GM19455 (cell line): ENCODE measurements at regions not wholly inside any gene's neighbourhood (a gene's known extent, or its start where the extent isn't known, plus 50 kb on each side); places are given as distances from the start of the nearest gene placed in this dataset.
A peak's percentile ranks its signal among the peaks of the same experiment; 100 is the strongest.

ENCODE experiments used
- ATAC-seq: cut with Tn5 transposase; IDR thresholded peaks from one replicate; pipeline ENCODE4 v1.9.1; 2021; ENCODE audit not compliant: unreplicated experiment

DNA sequence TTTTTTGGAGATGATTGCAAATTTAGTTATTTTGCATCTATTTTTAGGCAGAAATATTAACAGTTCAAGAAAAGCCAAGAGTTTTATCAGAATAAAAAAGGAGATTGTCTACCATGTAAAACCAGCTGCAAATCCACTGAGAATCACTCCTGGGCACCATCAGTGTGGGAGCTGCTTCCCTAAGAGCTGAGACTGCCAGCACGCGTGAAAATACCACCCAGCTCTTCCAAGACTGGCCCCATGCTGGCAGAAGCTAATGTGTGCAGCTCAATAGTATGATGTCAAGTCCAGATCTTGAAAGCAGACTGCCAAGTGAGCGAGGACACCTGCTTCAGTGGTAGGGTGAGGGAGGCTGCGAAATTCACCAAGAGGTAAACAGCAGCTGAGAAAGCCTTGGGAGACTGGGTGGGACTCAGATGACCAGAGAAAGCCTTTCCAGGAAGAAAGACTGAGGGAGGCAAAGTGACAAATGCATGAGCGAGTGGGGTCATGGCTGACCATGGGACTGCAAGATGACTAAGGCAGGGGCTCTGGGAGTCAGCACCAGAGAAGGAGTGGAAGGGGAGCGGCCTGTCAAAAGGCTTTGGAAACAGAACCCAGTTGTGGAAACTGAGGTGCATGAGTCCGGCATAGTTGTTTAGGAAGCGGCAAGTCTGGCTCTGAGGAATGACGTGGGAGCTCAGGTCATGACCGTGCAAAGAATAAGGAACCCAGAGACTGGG, 200.9 kb downstream of the GADD45G start:
- ATAC-seq, result no peak

GRCh38 chr9:89806371-89807100, 201.7 kb downstream of the GADD45G start:
- ATAC-seq, result no peak

DNA sequence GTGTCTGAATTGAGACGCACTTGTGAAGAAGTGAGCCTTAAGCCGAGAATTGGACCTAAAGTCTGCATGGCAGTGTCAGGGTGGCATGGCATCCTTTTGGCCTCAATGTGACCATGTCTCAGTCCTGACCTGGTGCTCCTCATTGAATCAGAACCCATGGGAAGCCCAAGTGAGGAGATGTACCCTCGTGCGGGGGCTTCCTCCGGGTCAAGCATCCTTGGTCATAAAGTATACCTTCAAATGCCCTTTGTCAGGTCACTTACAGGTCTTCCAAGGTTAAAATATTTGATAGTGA, 202.2 kb downstream of the GADD45G start:
- ATAC-seq, result no peak

GRCh38 chr9:89807682-89808075, 202.9 kb downstream of the GADD45G start:
- ATAC-seq, result no peak

GRCh38 chr9:89808076-89808755, 203.4 kb downstream of the GADD45G start:
- ATAC-seq, result no peak

DNA sequence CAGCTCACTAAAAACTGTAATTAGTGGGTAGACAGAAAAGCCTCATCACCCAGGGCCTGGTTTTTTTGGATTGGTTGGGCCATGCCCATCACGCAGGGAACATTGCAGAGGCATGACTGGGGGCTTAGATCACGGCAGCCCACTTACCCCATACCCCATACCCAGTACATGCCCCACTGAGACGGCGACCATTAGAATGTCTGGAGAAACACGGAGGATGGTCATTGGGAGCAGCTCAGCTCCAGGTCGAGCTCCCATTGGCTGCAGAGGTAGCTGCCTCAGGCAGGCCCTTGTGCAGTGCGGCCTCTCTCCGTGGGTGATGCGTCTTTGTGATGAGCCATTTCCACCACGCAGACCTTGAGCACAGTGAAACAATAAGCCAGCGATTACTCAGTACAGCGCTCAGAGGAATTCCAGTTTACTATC, 204.0 kb downstream of the GADD45G start:
- no peak for ATAC-seq

- no peak for ATAC-seq
These were observed 205.6 kb downstream of the GADD45G start for GRCh38 chr9:89810431-89810830.

DNA sequence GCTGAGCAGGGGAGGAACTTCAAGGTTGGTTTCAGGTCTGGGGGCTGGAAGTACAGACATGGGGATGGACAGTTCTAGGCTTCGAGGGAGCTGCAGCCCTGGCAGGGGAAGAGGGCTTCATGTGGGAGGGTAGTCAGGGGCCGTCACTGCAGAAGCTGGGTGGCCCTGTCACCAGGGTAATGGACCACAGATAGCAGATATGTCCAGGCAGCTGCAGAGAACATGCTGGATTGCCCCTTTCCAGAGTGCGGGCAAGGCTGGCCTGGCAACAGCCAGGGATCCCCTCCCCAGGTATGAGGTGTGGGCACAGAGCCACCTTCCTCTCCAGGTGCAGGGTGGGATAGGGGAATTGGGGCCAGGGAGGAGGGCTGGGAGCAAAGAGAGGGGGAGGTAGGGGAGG, 206.5 kb downstream of the GADD45G start:
- no peak for ATAC-seq

- no peak for ATAC-seq
These were observed 207.2 kb downstream of the GADD45G start for GRCh38 chr9:89811886-89812450.

- ATAC-seq, result no peak
These were observed 207.9 kb downstream of the GADD45G start for GRCh38 chr9:89812556-89813181.

- ATAC-seq, result no peak
These were observed 208.7 kb downstream of the GADD45G start for GRCh38 chr9:89813482-89813881.

DNA sequence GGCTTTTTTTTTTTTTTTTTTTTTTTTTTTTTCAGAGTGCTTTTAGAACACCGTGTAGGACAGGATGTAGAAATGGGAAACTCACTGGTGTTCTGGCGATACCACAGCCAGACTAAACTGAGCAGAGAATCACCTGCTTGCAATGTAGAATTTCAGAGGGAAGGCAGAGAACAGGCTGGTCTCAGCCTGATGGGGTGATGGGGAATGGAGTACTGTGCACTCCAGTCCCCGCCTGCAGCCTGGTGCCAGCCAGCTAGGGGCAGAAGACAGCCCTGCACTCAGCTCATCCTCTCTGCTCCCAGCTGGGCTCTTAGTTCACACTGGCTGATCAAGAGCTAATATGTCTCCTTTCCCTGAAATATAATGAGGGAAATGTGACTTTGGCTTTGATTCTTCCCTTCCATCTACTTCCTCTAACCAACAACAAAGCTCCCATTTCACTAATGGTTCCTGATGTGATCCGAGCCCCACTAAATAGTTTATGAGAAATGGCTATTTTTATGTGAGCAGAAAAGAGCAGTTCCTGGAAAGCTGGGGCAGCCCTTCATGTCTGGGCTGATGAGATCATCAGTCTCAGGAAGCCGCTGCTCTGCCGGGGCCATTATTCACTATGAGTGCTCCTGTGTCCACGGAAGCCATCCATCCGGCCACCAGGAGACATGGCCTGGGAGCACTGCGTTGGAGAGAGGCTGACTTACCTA, 209.7 kb downstream of the GADD45G start:
- no peak for ATAC-seq

GRCh38 chr9:89815061-89815902, 210.5 kb downstream of the GADD45G start:
- ATAC-seq, result peak; percentile 33

DNA sequence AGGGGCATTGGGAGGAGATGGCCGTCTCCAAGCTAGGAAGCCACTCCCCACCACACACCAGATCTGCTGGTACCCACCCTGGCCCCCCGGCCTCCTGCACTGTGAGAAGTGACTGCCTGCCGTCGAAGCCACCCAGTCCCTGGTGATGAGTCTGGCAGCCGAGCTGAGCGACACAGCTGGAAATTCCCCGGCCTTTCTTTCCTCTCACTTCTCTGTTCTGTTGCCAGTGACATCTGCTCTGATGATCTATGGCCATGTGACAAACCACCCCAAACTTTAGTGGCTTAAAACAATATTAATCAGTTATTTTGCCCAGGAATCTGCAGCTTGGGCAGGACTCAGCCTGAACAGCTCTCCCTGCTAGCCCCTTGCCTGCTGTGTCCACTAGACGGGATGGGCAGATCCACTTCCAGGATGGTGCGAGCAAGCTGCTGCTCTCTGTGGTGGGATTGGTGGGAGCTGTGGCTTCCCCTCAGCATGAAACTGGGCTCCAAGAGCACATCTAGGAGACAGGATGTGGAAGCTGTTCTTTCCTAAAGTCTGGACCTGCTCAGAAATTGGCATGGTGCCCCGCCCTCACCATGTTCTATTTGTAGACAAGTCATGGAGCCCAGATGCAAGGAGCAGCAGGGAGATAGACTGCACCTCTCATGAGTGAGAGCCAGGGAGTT, 211.2 kb downstream of the GADD45G start:
- peak; percentile 86 for ATAC-seq

- ATAC-seq, result no peak
These were observed 212.5 kb downstream of the GADD45G start for GRCh38 chr9:89817151-89817950.

DNA sequence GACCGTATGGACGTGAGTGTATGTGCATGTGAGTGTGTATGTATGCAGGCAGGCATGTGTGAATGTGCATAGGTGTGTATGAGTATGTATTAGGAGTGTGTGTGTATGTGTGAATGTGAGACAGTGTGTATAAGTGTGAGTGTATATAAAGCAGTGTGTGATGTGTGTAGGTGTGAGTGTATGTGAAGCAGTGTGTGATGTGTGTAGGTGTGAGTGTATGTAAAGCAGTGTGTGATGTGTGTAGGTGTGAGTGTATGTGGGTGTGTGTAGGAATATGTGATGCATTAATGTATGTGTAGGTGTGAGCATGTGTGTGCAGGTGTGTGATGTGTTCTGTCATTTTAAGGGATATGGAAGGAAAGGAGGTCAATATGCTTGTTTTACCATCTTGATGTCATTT, 215.5 kb downstream of the GADD45G start:
- ATAC-seq, result no peak

- no peak for ATAC-seq
These were observed 216.3 kb downstream of the GADD45G start for GRCh38 chr9:89821081-89821480.

- ATAC-seq, result no peak
These were observed 218.2 kb downstream of the GADD45G start for GRCh38 chr9:89822996-89823395.

- ATAC-seq, result no peak
These were observed 220.9 kb downstream of the GADD45G start for GRCh38 chr9:89825669-89826068.
